Activated CD8-positive, alpha-beta memory T cell treated with anti-CD3 and anti-CD28 coated beads, Interleukin-2, amount 50 U/mL, for 1 hour (primary cell): ENCODE measurements at regions not wholly inside any gene's neighbourhood (a gene's known extent, or its start where the extent isn't known, plus 50 kb on each side); places are given as distances from the start of the nearest gene placed in this dataset.

Source experiments
- DNase-seq: peaks from one replicate; pipeline ENCODE4 v3.0.0-alpha.2; 2020; ENCODE audit errors: extremely low read depth

DNA sequence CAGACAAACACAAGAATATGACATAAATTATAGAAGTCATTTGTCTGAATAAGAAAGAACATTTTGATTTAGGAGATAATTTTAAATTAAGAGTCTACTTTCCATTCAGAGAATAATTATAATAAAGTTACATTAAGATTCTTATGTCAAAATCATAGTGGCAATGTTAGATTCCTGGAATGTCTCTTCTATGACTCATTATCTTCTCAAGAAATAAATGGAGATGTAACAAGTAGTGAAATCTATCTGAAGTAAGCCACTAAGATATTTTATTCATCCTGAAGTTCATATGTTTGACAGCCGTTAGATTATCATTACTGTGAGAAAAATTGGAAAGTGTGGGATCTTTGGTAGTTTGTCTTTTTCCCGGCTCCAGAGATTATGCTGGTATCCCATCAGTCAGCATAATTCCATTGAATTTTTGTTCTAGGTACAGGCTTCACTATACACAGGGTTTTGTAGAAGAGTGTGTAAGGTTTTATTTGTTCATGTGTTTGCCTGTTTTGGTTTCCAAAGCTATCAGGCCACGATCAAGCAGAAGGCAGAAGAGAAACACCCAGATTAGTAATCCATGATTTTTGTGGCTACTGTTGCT, 1246.6 kb upstream of the LRRTM1 start:
- DNase-seq = no peak

DNA sequence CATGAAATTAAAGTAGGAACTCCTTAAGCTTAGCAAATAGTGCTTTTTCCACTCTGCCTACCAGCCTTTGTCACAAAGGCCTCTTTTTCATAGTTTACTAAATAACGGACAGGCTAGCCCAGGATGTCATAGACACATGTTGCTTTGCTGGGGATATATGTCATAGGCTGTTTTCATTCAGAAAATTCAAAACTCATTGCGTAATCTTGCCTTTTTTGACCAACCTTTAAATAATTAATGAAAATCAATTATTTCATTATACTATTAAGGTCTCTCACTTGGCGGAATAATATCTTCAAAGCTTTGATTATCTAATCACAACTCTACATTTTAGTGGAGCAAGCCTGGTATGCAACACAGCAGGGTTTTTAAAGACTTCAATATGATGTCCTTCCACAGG, 1245.7 kb upstream of the LRRTM1 start:
- DNase-seq = no peak

DNA sequence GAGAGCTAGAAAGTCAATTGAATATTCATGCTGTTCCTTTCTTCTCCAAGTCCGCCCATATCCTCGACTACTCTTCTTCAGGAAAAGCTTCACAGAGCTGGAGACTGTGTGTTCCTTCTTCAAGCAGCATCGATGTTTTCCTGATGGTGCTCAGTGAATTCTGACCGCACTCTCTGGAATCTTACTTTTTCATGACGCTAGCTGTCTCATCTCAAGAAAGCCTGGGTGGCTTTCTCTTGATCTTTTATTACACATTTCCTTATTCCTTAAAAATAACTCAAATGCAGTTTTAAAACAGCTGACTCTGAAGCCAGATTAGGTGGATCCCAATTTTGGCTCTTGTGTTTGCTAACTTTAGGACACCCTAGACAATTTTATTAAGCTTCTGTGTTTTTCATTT, 1245.1 kb upstream of the LRRTM1 start:
- DNase-seq = no peak

DNA sequence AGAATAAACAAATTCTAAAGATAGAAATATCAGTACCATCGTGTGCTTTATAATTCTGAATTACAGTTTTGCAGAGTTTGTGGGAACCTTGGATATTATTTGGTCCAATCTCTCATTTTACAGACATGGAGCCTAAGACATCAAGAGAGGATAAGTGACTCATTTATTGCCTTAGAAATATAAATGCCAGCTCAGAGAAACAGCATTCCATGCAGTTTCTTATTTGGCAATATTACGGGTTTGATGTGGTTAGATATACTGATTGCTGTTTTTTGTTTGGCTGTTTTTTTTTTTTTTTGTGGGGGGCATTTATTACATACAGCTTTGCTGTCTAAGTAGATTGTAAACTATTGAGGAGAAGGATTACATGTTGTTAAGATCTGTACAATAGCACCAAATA, 1241.1 kb upstream of the LRRTM1 start:
- DNase-seq = no peak

DNA sequence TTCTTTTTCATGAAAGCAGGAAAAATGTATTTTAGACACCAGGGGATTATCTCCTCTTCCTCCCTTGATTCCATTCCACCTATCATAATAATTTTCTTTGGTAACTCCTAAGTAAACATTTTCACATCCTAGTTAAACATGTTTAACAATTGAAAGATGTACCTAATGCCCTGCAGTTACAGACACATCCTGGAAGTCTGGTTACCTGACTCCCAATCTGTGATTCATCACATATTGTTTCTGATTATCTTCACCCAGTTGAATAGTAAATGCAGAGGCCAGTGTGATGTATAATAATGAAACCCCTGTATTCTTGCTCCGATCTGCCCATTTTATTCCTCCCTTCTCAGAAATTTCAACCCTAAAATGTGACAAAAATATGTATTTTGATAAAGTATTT, 1237.6 kb upstream of the LRRTM1 start:
- no peak for DNase-seq

DNA sequence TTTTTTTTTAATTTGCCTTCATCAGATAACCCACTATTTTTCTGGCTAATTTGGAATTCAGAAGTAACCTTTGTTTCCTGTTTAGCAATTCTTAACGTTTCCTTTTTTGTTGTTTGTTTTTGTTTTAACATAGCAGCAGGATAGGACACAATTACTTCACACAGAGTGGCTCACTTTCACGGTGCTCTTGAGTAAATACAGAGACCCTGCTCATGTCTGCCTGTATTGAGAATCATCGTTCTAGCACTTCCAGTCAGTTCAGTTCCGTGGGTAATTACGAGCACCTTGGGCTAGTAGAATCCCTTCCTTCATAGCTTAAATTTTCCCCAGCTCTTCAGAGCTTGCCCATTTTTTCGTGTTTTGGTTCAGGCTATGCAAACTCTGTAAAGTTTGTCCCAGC, 1225.4 kb upstream of the LRRTM1 start:
- no peak for DNase-seq

DNA sequence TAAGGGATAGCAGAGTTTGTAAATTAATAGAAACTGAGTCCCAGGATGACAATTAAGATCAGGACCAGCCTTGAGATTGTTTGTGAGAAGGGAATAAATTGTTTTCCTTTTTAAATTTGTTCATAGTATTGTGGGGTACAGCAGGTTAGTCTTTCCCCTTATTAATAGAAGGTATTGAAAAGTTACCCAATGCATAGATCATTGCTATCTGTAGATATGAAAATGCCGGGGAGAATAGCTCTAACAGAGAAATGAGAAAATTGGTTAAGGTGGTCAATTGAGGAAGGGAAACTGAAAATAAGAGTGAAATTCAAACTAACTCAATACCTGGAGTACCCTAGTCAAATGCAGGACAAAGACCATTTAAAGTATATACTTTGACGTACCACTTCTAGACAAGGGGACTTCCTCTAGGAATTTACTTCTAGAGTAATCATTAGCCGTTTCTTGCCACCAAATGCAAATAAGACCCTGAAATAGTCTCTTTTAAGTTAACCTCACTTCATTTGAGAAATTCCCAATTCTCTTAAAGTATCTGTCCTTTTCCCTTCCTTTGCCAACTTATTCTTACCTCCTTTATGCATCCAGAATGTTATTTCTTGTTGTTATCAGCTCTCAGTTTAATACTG, 1224.4 kb upstream of the LRRTM1 start:
- DNase-seq = no peak

DNA sequence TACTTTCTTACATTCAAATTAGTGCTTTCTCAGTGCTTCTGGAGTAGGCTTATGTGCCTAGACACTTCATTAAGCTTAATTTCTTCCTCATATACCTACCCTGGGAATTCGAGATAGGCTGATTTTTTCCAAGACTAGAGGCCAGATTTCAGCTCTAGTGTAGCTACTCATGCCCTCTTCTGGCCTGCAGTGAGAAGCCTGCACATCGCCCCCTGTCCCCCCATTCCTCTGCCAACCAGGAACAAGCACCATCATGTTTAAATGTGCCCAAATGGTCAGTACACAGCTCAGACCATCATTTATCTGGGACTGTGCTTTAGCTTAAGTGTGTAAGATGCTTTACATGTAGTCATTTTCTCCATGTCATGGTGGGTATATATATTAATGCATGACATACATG, 1218.8 kb upstream of the LRRTM1 start:
- DNase-seq = no peak

DNA sequence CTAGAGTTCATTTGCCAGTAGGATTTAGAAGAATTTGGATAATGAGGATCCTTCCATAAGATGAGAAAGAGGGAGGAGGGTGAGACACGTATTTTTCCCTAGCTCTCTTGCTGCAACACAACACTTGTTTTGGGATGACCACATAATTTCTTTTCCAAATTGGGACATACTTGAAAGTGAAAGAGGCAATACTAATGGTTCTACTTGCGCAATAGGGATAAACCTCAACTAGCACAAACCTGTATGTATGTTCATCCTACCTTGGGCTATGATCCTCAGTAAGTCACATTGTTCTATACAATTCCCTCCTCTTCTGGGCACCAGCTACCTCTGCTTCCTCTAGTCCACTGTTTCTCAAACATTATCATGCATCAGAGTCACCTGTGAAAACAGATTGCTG, 1208.8 kb upstream of the LRRTM1 start:
- DNase-seq = no peak

DNA sequence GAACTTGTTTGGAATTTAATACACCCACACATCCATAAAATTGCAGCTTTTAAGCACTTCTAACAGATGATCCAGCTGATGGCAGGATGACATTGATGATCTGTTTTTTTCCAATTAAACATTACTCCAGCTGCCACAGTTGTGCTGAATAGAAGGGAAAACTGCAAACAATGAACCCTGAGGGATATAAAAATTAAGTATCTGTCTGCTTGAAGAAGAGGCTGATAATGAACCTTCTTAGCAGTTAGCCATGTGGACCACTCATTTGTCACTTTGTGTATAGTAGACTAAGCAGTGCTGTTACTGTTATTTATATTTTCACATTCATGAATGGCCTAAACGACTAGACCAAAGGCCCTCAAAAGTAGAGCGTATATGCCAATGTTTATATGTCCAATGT, 1201.0 kb upstream of the LRRTM1 start:
- DNase-seq = no peak

DNA sequence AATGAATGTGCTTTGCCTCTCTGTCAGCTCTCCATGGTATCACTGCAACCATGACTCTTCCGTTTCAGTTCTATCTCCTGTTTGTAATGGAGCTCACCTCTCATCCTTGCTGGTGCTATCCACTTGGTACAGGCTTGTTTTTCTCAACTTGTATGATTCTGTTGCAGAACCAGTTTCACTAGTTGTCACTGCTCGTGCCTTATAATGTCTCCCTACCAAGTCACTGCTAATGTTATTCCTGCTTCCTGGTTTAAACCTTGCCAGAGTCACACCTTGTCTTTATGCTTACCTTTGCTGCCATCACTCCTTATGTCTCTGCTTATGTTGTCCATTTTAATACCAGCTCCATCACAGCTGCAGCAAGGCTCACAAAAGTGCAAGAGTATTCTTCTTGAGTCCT, 1191.0 kb upstream of the LRRTM1 start:
- DNase-seq = no peak

DNA sequence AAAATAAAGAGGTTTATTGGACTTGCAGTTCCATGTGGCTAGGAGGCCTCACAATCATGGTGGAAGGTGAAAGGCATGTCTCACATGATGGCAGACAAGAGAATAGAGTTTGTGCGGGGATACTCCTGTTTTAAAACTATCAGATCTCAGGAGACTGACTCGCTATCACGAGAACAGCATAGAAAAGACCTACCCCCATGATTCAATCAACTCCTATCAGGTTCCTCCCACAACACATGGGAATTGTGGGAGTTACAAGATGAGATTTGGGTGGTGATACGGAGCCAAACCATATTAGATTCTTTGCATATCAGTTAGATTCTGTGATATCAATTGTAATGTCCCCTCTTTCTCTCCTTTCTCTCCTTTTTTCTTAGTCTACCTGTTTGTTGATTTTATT, 1178.7 kb upstream of the LRRTM1 start:
- DNase-seq = no peak

DNA sequence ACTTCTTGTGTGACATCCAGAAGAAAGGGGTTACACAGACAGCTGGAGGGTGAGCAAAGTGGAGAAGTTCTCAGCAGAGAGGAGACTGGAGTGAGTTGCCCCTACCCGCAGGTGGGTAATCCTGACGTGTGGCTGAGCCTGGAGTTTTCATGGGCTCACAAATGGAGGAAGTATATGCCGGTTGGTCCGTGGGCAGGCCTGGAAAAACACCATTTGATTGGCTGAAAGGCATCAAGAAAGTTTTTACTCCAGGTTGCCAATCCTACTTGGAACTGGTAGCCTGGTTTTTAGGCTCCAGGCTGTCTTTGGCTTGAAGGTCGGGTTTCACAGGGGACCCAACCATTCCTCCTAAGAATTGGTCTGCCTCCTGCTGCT, 1177.4 kb upstream of the LRRTM1 start:
- DNase-seq = no peak

DNA sequence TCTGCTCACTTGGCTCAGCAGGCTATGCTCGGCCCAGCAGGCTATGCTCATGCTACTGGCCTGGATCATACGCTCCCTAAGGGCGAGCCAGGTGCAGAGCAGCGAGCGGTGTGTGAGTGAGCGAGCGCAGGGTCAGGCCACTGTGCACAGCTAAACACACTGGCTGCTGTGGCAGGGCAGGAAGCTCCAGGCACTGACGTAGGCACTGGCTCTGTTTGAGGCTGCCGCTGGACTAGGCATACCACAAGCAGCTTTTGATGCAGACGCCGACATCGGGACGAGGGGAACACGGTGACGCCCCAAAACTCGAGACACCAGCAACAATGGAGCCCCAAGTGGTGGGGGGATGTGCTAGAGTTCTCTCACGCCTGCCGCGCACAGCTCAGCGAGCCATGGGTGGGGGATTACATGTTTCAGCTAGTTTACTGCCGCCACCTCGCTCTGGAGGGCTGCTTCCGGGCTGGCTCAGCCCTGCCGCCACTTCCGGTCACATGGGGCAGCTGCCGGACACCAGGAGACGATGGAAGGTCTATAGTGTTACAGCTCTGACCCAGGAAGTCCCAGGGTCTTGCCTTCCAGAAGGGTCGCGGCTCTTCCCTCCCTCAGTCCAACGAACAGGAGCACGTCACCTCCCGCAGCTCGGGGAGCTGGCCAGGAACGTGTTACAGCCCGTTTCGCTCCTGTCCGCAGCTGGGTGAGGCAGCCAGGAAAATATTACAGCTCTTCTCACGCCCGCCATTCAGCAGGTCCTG, 1176.9 kb upstream of the LRRTM1 start:
- DNase-seq = no peak

DNA sequence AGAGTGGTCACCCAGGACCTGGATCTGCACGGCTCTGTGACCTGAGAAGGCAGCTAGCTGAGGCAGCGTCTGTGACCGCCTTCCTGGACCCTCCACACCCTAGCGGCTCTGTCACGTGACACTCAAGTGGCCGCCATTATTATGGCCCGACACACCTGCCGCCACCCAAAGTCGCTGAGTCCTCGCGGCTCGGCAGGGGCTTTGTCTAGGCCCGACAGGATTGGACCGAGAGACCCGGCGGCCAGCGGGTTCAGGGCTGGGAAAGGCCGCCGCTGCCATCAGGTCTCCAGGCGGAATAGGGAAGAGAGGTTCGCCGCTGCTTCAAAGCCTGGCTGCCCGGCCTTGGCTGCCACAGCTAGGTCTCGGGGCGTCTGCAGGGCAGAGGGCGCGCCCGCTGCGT, 1162.5 kb upstream of the LRRTM1 start:
- DNase-seq = no peak

DNA sequence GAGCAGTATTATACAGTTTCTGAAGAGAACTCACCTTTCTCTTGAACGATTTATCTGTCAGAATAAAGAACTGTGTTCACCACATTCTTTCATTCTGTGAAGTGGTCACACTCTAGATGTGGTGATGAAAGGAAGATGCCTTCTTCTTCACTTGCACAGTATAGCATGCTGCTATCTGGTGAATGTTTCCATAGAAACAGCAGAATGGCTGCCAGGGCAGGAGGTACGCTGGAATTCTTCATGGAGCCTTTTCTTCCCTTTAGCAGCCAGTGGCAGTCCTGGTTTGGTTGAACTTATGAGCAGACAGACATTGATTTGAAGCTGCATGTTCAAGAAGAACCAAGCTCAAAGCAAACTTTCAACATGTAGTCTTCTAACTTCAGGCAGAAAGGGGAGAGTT, 1157.9 kb upstream of the LRRTM1 start:
- DNase-seq = no peak

DNA sequence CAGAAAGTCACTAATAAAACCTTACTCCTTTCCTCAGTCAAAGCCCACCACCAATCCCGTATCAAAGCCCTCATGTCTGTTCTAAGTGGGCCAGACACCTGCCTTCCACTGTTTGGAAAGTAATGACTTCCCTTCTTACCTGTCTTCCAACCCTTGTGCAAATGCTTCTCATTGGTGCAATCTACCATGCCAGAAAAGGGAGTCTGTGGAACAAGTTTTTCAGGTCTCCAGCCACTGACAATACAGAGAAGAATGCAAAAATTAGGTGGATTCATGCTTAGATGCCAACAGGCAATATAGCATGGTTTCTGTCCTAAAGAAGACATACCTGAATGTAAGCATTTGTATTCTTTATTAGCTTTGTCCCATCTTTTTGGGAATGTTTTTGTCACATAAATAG, 1140.6 kb upstream of the LRRTM1 start:
- DNase-seq = no peak

DNA sequence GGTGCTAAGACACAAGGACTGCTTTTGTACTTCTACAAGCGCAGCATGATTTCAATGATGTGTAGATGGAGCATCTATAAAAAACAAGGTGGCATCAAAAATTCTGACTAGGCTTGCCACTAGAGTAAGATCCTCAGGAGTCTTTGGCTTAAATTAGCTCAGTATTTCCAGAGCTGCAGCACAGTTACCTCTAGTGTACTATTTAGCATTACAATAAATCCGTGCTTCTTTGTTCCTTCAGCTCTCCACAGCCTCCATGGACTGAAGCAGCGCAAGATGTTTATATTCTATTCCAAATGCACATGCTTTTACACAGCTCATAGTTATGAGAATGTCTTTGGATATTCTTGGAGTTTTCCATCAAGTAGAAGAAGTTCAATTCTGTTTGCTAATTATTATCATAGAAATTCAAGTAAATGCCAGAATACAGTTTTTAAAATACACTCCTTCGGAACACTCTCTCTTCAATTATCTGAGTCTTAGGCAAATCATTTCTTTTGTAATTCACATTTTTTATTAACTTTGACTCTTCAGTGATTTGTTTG, 1133.0 kb upstream of the LRRTM1 start:
- DNase-seq = no peak

DNA sequence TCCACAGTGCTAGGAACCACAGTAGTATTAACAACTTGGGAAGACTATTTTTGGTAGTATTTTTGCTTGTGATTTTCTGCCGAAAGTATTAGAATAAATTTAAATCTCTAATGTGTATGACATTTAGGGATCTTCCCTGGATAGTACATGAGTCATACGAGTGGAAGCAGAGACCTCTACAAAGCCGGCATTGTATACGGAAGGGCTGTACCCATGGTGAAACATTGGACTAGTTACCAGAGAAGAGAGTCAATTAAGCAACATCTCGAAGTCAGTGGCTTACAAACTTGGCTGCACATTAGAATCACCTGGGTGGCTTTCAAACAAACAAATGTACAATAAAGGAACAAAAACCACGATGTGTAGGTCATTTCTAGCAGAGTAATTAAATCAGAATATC, 1131.7 kb upstream of the LRRTM1 start:
- no peak for DNase-seq

DNA sequence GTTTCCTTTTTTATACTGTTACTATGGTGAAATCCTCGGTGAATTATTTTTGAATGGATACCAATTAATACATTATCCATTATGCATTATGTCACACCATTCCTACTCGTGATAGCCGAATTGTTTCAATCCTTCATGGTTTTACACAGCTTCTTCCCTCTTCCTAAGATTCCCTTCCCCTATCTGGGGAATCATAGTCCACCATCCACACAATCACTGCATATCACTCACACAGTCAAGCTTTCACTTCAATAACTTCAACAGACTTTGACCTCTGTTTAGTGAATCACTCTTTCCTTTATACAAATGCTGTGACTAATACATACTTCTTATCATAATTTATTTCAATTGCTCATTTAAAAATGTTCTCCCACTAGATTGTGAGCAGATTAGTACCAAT, 1108.1 kb upstream of the LRRTM1 start:
- no peak for DNase-seq

DNA sequence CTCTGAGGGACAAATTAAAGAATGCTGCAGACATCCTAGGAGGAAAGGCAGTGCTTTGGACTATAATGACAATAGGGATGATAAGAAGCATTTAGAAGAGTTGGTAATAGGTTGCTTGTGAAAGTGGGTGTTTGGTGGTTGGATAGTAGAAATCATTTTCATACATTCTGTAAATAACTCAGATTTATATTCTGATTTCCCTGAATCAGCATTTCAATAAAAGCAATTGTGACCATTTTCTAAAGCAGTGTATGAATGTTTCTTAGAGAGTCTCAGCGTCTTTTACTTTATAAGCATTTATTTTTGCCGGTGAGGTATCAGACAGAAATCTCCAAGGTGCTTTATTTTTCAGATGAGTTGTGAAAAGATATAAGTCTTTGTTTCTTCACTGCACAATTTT, 1099.0 kb upstream of the LRRTM1 start:
- no peak for DNase-seq

DNA sequence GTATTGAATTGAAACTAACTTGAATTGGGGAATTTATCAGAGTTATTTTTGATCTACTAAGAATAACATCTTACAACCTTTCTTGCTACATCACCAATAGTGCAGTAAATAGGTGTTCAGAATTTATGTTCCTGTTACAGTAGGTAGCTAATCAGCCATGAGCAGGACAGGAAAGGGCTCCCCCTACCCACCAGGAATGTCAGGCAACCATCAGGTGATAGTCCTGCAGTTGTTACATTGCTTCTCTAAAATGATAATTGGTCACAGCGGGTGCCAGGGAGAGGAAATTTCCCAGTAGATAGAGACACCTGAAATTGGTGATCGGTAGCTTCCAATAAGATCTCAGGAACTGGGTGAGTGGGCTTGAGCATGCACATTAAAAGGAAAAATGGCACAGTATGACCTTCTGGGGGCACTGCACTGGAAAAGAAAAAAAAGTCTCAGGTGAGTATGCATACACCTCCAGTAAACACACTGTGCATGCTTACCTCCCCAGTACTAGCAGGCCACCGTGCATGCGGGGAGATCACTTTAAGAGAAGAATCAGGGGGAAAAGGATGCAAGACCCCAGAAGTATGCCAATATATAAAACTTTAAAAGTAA, 1092.0 kb upstream of the LRRTM1 start:
- DNase-seq = no peak

DNA sequence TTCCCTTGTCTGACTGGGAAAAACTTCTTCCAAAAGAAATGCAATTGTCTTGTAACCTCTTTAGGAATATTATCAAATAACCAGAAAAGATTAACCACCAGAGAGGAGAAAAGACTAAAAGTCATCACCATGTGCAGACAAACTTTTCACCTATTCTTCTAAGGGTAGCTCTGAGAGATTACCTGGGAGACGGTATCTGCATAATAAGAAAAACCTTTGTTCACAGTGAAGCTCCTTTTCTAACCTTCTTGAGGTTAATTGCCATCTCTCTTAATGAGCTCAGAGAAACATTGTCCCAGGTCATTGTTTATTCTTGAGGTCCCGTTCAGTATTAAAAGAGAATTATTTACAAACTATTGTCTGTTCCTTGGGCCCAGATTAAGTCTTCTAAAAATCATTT, 1091.2 kb upstream of the LRRTM1 start:
- DNase-seq = no peak
